NK-92 treated with Interleukin-12 subunit alpha and Interleukin-12 subunit beta, amount 100 ng/mL, for 24 hours (cell line): ENCODE measurements at regions not wholly inside any gene's neighbourhood (a gene's known extent, or its start where the extent isn't known, plus 50 kb on each side); places are given as distances from the start of the nearest gene placed in this dataset.
"Not testable (repeated sequence)": the region's sequence is repeated elsewhere in the genome, so short reads cannot be mapped to it uniquely, and the experiment has no call there.

Source experiments
- DNase-seq: peaks from one replicate; lab custom pipeline; 2025; lab: John Stamatoyannopoulos, UW

DNA sequence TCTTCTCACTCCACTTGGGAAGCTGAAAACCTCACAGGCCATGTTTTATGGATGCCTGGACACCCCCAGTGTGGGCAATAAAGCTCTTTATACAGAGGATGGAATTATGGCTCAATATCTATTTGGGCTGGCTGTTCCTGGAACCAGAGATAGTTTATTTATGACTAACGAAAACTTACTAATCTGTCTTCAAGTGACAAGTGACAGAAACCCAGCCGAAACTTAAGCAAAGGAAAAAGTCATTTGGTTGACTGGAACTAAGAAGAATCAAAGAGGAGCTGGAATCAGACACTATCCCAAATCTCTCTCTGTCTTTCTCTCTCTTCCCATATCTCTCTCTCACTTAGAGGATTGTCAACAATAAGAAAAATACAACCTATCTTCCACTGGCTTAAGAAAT, 78.3 kb upstream of the CDK6 start:
- DNase-seq: no peak

DNA sequence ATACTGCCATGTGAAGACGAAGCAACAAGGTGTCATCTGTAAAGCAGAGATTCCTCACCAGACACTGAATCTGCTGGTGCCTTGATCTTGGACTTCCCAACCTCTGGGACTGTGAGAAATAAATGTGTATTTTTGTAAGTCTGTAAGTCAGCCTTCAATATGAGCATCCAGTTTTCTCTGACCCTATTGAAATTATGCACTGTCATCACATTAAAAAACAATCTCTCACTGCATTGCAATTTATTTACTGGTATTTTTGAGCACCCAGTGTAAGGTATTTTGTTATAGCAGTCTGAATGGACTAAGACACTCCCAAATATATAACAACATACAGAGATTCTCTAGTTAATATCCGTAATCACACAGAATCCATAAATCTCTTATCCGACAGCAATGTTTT, 77.5 kb upstream of the CDK6 start:
- DNase-seq: no peak

DNA sequence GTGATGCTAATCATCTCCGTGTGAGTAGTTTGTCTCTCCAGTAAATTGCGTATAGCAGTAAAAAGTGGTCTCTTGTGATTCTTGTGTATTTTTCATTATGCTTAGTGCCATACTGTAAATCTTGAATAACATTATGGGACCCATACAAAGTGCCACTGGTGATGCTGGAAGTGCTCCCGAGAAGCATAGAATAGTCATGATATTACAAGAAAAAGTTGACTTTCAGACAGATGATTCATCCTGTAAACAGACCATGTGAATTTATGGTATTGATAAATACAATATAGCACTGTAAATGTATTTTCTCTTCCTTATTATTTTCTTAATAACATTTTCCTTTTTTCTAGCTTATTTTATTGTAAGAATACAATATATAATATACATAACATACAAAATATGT, 74.6 kb upstream of the CDK6 start:
- DNase-seq: no peak

DNA sequence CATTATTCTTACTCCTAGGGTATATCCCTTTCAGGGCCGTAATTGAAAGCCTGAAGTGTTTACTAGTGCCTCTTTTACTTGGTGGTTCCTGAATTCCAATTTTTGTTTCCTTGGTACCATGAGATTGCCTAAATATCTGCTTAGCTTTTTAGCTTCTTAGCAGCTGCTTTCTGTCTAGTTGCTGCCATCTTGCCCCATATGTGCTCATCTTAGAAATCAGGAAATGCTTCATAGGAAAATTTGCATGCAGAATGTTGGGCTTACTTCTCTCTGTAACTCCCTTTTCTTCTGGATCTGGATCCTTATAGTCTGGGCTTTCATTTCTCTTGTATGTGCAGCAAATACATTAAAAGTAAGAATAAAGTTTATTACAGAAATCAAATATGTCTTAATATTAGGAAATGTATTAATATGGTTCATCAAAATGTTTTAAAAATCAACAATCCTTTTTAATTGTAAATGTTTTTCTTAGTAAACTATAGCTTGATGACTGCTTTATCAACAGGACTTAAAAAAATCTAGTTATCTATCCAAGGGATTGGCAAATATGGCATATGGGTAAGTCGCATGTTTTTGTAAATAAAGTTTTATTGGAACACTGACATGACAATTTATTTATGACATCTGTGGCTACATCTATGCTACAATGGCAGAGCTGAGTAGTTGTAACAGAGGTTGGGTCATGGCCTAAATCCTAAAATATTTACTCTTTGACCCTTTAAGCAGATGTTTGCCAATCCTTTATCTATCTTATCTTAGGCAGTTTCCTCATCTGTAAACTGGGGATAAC, 73.5 kb upstream of the CDK6 start:
- DNase-seq: no peak

DNA sequence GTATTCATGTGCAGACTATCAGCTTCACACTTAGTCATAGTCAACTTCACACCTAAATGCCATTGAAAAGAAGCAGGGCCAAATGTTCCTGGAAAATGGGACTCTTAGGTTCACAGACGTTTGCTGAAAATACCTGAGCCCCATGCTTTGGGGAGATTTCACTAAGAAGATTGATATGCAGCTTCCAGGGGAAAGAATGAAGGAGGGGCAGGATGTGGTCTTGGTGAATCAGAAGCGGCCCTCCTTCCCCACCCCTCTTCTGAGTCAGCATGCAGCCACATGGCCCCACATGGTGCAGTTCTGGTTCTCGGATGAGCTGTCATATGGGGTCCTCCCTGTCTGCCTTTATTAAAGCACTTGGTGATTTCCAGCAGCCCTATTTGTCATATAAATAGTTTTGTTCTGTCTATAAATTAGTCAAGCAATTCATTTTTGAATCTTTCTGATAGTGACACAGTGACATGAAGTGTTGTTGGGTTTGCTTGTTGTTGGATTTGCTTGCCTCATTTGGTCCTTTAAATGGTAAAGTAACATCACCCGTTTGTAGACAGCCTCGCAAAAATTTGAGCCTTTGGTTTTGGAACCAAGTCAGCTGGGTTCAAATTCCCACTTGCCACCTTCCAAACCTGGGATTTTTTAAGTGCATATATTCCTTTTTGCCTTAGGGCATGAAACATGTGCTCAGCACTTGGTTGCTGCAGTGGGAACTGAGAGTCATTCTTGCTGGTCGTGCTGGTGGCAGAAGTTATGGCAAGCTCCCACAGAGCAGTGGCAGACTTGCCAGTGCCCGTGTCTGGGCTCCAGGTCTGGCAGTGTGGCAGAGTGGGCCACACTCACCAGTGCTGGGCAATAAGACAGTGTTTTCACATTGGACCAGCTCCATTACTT, 68.1 kb upstream of the CDK6 start:
- DNase-seq: peak; percentile 87

DNA sequence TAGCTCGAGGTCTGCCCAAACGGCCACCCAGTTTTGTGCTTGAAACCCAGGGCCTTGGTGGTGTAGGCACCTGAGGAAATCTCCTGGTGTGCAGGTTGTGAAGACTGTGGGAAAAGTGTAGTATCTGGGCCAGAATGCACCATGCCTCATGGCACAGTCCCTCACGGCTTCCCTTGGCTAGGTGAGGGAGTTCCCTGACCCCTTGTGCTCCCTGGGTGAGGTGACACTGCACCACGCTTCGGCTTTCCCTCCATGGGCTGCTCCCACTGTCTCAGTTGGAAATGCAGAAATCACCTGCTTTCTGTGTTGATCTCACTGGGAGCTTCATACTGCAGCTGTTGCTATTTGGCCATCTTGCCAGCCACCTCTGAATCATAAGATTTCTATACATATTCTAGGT, 62.4 kb upstream of the CDK6 start:
- DNase-seq: no peak

DNA sequence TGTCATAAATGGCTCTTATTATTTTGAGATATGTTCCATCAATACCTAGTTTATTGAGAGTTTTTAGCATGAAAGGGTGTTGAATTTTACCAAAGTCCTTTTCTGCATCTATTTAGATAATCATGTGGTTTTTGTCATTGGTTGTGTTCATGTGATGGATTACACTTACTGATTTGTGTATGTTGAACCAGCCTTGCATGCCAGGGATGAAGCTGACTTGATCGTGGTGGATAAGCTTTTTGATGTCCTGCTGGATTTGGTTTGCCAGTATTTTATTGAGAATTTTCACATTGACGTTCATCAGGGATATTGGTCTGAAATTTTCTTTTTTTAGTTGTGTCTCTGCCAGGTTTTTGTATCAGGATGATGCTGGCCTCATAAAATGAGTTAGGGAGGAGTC, 58.5 kb upstream of the CDK6 start:
- not testable (repeated sequence) for DNase-seq

DNA sequence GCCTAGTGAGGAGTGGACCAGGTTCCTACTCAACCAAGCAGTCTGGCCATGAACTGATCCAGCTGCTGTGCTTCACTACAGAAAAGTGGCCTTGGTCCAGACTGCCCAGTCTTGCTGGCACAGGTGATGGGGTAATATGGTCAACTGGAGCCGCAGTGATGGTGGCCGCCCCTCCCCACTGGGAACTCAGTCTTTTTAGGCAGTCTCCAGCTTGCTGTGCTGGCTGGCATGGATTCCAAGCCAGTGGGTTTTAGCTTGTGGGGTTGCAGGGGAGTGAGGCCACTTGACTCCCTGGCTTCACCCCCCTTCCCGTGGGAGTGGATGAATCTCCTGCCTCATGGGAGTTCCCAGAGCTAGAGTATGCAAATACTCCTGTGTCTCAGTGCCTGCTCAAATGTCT, 52.7 kb upstream of the CDK6 start:
- no peak for DNase-seq
